ENCODE measurements at regions not wholly inside any gene's neighbourhood (a gene's known extent, or its start where the extent isn't known, plus 50 kb on each side); places are given as distances from the start of the nearest gene placed in this dataset.

- no peak for TF ChIP-seq EGR1 (IDR thresholded peaks at IDR 0.05)
- no peak for TF ChIP-seq TAF1 (IDR thresholded peaks at IDR 0.05; ENCODE audit: low read depth)
- no peak for TF ChIP-seq CREB1 (IDR thresholded peaks at IDR 0.05; ENCODE audit: low read depth)
- no peak for TF ChIP-seq EP300 (IDR thresholded peaks at IDR 0.05; ENCODE audit: borderline replicate concordance)
- TF ChIP-seq NFIC (IDR thresholded peaks at IDR 0.05), result no peak
- no peak for TF ChIP-seq TCF12 (IDR thresholded peaks at IDR 0.05; ENCODE audit: low read depth)
- no peak for TF ChIP-seq FOXM1 (IDR thresholded peaks at IDR 0.05; ENCODE audit: borderline replicate concordance, low read depth)
- no peak for TF ChIP-seq YY1 (IDR thresholded peaks at IDR 0.05; ENCODE audit: low read depth)
- no peak for TF ChIP-seq ZBTB7A (IDR thresholded peaks at IDR 0.05; ENCODE audit: low read depth)
- TF ChIP-seq, protein P1, sequence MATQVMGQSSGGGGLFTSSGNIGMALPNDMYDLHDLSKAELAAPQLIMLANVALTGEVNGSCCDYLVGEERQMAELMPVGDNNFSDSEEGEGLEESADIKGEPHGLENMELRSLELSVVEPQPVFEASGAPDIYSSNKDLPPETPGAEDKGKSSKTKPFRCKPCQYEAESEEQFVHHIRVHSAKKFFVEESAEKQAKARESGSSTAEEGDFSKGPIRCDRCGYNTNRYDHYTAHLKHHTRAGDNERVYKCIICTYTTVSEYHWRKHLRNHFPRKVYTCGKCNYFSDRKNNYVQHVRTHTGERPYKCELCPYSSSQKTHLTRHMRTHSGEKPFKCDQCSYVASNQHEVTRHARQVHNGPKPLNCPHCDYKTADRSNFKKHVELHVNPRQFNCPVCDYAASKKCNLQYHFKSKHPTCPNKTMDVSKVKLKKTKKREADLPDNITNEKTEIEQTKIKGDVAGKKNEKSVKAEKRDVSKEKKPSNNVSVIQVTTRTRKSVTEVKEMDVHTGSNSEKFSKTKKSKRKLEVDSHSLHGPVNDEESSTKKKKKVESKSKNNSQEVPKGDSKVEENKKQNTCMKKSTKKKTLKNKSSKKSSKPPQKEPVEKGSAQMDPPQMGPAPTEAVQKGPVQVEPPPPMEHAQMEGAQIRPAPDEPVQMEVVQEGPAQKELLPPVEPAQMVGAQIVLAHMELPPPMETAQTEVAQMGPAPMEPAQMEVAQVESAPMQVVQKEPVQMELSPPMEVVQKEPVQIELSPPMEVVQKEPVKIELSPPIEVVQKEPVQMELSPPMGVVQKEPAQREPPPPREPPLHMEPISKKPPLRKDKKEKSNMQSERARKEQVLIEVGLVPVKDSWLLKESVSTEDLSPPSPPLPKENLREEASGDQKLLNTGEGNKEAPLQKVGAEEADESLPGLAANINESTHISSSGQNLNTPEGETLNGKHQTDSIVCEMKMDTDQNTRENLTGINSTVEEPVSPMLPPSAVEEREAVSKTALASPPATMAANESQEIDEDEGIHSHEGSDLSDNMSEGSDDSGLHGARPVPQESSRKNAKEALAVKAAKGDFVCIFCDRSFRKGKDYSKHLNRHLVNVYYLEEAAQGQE (IDR thresholded peaks at IDR 0.05; ENCODE audit: low read depth), result no peak
- no peak for TF ChIP-seq USF1 (IDR thresholded peaks at IDR 0.05)
- TF ChIP-seq CEBPB (IDR thresholded peaks at IDR 0.05), result no peak
- no peak for TF ChIP-seq TEAD4 (IDR thresholded peaks at IDR 0.05)
- TF ChIP-seq, protein P2, sequence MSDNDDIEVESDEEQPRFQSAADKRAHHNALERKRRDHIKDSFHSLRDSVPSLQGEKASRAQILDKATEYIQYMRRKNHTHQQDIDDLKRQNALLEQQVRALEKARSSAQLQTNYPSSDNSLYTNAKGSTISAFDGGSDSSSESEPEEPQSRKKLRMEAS (IDR thresholded peaks at IDR 0.05), result no peak
- TF ChIP-seq RAD21 (IDR thresholded peaks at IDR 0.05; ENCODE audit: low read depth), result no peak
Measured at GRCh38 chr1:53396573-53397268, 62.5 kb upstream of the DMRTB1 start.

DNA sequence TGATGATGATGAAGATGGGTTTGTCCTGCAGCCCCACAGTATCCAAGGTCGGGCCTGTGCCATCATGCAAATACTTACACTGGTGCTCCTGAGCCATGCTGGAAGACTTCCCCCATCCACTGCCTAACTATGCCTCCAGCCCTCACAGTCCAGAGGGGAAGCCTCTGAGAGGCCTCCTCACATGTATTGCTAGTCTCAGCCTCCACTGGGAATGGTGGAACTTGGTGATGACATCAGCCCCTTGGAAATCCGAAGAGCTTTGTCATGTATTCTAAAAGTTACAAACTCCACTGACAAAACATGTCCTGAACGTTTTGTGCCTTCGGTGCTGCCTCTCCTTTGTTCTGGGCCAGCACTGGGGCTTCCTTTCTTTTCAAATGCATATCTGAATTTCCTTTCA, 61.1 kb upstream of the DMRTB1 start:
- no peak for TF ChIP-seq CEBPB (IDR thresholded peaks at IDR 0.05)

GRCh38 chr1:53398576-53399365, 60.4 kb upstream of the DMRTB1 start:
- TF ChIP-seq CREB1 (IDR thresholded peaks at IDR 0.05; ENCODE audit: low read depth) (no peak), NFIC (IDR thresholded peaks at IDR 0.05) (no peak), ZBTB7A (IDR thresholded peaks at IDR 0.05; ENCODE audit: low read depth) (no peak), FOXM1 (IDR thresholded peaks at IDR 0.05; ENCODE audit: borderline replicate concordance, low read depth) (no peak), TAF1 (IDR thresholded peaks at IDR 0.05; ENCODE audit: low read depth) (no peak), EGR1 (IDR thresholded peaks at IDR 0.05) (no peak), USF1 (IDR thresholded peaks at IDR 0.05) (no peak), TCF12 (IDR thresholded peaks at IDR 0.05; ENCODE audit: low read depth) (no peak), RAD21 (IDR thresholded peaks at IDR 0.05; ENCODE audit: low read depth) (no peak)
- TF ChIP-seq, protein P2 (IDR thresholded peaks at IDR 0.05), result no peak

GRCh38 chr1:53400761-53401674, 58.2 kb upstream of the DMRTB1 start:
- TF ChIP-seq CREB1 (IDR thresholded peaks at IDR 0.05; ENCODE audit: low read depth) (no peak), ZBTB7A (IDR thresholded peaks at IDR 0.05; ENCODE audit: low read depth) (no peak), RAD21 (IDR thresholded peaks at IDR 0.05; ENCODE audit: low read depth) (no peak), USF1 (IDR thresholded peaks at IDR 0.05) (no peak), TCF12 (IDR thresholded peaks at IDR 0.05; ENCODE audit: low read depth) (no peak), NFIC (IDR thresholded peaks at IDR 0.05) (no peak), EP300 (IDR thresholded peaks at IDR 0.05; ENCODE audit: borderline replicate concordance) (no peak), YY1 (IDR thresholded peaks at IDR 0.05; ENCODE audit: low read depth) (no peak), EGR1 (IDR thresholded peaks at IDR 0.05) (no peak), FOXM1 (IDR thresholded peaks at IDR 0.05; ENCODE audit: borderline replicate concordance, low read depth) (no peak)
- TF ChIP-seq, protein P1 (IDR thresholded peaks at IDR 0.05; ENCODE audit: low read depth), result no peak
- TF ChIP-seq, protein P2 (IDR thresholded peaks at IDR 0.05), result no peak
